Prostate gland (tissue), 2 donors: ENCODE measurements at regions not wholly inside any gene's neighbourhood (a gene's known extent, or its start where the extent isn't known, plus 50 kb on each side); places are given as distances from the start of the nearest gene placed in this dataset.

Experiments used
- POLR2A ChIP-seq: fragments of 450-650 bp; IDR thresholded peaks from one replicate; pipeline ENCODE4 v1.6.1; 2016; ENCODE audit warnings: antibody characterized with exemption, mild to moderate bottlenecking
- TF ChIP-seq, protein P1 (sequence below), 4 experiments: fragments of 200-600 bp in 2 of 4; fragments of 450-650 bp in 2 of 4; sonication (generic) in 2 of 4; IDR thresholded peaks; 1 replicate in 3 of 4; 2 replicates in 1 of 4; pipeline ENCODE4 v1.5.1; 2016 to 2019; ENCODE audit warnings: antibody characterized with exemption in 4 of 4, mild to moderate bottlenecking in 2 of 4, moderate library complexity in 2 of 4

DNA sequence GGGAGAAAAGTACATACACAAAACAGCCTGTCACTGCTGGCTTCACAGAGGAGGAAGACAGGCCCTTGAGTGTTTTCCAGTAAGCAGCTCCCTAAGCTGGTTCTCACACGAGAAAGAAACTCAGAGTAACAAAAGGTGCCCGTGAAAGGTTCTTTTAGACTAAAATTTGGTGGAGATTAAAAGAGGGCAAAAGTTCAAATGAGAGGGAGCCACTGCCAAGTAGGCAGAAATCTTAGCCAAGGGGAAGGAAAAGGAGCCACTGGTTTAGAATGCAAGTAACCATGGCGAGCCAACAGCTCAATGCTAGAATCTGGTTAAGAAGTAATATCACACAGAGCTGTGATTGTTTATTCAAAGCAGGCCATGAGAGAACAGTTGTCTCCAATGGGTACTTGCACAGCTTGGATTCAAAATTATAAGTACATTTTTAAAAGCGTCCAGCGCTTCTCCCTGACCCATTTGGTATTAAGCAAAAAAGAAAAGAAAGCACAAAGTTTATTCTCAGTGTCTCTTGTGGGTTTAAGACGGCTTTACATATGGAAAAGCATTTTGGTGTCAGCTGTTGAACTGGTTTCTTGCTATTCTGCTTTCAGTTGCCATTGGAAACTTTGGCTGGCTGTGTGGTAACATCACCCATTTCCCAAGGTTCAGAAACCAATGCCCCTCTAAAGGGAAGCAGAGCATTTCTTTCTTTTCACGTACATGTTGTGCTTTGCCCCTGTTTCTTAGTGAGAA is 648.5 kb downstream of the RNF144B start:
- TF ChIP-seq, protein P1, sequence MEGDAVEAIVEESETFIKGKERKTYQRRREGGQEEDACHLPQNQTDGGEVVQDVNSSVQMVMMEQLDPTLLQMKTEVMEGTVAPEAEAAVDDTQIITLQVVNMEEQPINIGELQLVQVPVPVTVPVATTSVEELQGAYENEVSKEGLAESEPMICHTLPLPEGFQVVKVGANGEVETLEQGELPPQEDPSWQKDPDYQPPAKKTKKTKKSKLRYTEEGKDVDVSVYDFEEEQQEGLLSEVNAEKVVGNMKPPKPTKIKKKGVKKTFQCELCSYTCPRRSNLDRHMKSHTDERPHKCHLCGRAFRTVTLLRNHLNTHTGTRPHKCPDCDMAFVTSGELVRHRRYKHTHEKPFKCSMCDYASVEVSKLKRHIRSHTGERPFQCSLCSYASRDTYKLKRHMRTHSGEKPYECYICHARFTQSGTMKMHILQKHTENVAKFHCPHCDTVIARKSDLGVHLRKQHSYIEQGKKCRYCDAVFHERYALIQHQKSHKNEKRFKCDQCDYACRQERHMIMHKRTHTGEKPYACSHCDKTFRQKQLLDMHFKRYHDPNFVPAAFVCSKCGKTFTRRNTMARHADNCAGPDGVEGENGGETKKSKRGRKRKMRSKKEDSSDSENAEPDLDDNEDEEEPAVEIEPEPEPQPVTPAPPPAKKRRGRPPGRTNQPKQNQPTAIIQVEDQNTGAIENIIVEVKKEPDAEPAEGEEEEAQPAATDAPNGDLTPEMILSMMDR (IDR thresholded peaks at IDR 0.05) = no peak
- TF ChIP-seq POLR2A = no peak
